Cardiac septum (tissue), 1 donor: ENCODE measurements at regions not wholly inside any gene's neighbourhood (a gene's known extent, or its start where the extent isn't known, plus 50 kb on each side); places are given as distances from the start of the nearest gene placed in this dataset.
"Not testable (repeated sequence)": the region's sequence is repeated elsewhere in the genome, so short reads cannot be mapped to it uniquely, and the experiment has no call there.

Experiments used
- DNase-seq: peaks from one replicate; pipeline ENCODE4 v3.0.0-alpha.2; 2020; ENCODE audit warnings: low spot score
- intact Hi-C: fragments of 100-400 bp; cut with DNase I; formaldehyde crosslinking; loops from one replicate; pipeline ENCODE4 v1.14.0; 2022
- donor health status: DM: no; HTN: no; CAD: no.

DNA sequence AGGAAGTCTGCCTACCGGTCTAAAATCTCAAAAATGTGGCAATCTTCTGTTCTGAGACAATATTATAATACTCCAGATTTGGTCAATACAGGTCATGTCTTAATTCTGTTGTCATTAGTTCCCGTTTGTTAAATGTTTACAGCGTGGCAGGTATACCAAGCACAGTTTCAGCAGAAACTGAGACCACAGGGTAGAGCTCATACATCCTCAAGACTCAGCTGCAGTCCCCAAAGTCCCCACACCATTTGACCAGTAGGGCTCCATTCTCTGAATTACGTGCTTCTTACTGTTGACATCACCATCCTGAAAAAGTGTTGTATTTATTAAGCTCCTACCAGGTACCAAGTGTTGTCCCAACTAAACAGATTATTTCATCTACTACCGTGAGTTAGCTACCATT lies 157.1 kb downstream of the MC4R start:
- intact Hi-C loops: no loop called here
- DNase-seq: no peak

DNA sequence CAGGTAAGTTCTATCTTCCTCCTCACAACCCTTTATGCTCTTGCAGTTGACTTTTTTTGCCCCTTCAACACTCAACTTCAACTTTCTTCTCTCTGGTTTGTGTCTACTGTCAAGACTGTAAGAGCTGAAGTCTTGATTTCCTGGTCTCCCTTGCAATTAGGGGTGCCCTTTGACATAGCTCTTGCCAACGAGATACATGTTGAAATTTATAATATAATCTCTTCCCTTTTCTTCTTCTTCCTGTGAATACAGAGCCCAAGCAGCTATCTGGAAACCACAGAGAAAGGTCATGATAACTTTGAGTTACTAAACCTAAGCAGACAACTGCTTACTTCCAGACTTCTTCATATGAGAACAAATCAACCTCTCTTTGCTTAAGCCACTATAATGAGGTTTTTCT lies 163.5 kb downstream of the MC4R start:
- intact Hi-C loops: no loop called here
- DNase-seq: no peak

DNA sequence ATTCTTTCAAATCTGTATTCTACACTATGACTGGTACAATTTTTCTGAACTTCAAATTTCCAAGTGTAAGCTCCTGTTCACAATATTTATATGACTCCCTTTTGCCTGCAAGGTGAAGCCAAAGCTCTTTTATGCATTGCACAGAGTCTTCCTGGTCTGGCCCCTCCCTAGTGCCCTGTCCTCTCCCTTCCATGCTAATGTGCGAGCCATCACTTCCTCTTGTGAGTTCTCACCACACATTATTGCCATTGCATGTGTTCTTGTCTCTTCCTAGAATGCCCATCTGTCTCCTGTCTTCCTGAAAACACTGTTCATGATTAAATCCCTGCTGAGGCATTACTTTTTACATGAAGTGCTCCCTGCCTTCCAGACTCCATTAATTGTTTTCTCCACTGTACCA lies 169.9 kb downstream of the MC4R start:
- intact Hi-C loops: no loop called here
- DNase-seq: no peak

DNA sequence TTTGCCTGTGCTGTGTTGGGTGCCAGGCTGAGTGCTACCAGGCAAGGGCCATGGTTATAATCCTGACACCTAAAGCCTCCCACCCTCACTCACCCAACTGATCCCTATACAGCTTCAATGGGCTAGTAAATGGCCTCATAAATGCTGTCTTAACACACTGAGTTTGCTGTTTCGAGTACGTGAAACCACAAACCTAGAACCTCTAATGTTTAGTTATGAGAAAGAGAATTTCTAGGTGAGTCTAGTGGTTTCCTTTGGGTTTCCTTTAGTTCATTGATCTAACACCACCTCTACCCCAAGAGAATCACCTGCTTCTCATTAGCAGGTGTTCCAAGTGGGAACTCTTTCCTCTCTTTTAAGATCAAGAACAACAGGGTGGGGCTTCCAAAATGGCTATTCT lies 172.0 kb downstream of the MC4R start:
- no peak for DNase-seq
- intact Hi-C loops: no loop called here

DNA sequence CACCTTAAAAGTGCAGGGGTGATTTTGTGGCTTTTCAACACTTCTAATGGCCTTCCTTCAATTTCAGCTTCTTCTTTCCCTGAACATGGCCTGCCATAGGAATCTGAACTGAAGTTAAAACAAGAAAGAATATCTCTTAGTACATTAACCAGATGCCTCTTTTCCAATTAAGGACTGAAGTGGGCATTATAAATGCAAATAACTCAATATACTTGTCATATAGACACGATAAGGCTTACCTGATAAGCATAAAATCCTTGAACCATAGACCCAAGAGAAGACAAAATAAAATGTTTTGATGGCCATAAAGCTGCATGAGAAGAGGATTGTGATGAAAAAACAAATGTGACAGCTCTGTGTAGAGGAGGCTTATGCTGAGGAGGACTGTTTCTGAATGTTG lies 173.1 kb downstream of the MC4R start:
- intact Hi-C loops: no loop called here
- no peak for DNase-seq

DNA sequence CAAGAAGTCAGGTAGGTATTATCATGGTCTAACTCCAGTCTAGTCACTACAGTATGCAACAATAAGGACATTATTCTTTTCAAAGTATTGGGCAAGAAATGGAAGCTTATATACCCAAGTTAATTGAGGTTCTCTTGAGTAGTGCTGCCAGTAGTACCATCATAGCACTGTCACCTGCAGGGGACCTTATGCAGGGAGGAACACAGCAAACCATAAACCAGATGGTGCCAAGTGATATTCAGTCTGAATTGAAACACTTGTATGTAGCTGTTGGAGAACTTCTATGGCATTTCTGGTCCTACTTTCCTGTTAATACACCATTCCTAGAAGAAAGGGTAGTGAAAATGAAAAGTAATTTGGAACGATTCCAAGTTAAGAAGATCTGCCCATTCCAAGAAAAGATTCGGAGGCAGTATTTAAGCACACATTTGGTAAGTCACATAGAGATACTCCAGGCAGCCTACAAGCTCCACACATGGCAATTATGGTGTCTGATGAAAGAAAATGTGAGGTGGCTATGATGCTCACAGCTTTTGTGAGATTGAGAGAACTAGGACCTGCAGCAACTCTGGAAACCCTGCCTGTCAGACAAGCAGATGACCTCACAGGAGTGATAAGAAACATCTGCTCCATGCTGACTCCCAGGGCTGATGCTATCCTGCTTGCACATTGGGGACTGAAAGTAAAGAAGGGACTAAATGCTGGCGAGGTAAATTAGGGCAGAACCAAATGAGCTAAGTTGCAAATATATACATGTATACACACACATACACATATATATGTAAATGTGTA lies 174.7 kb downstream of the MC4R start:
- intact Hi-C loops: no loop called here
- no peak for DNase-seq

DNA sequence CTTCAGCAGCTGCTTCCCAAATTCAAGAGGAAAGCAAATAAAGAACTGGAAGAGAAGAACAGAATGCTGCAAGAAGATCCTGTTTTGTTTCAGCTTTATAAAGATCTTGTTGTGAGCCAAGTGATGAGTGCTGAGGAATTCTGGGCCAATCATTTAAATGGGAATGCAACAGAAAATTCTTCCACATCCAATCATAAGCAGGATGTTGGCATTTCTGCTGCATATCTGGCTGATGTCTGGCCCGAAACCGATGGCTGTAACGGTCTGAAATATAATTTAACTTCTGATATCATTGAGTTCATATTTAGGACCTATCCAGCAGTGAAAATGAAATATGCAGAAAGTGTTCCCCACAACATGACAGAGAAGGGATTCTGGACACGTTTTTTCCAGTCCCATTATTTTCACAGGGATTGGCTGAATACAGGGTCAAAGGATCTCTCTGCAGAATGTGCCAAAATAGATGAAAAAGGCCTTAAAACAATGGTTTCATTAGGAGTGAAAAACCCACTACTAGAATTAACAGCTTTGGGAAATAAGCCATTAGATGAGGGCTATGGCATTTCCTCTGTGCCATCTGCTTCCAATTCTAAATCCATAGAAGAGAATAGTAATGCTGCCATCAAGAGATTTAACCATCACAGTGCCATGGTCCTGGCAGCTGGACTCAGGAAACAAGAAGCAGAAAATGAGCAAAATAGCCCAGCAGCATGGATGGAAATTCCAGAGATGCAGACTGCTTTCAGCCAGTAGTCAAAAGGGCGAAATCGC lies 175.6 kb downstream of the MC4R start:
- intact Hi-C loops: no loop called here

DNA sequence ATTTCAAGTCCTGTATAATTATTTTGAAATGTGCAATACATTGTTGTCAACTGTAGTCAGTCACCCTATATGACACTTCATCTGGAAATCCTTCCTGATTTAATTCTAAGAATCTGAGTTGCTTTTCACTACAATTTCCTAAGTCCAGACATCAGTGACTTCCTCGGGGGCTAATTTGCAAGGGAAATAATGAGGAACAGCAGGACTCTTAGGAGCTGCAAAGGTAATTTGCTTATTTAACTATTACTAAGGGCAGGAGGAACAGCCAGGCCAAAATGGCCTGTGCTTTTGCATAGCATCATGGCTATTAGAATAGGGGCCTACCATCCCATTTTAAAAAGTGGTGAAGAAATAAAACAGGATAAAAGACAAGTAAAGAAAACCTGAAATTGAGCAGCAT lies 178.8 kb downstream of the MC4R start:
- intact Hi-C loops: no loop called here
- no peak for DNase-seq

More for the DNA sequence above, 175.6 kb downstream of the MC4R start:
- DNase-seq: no peak

DNA sequence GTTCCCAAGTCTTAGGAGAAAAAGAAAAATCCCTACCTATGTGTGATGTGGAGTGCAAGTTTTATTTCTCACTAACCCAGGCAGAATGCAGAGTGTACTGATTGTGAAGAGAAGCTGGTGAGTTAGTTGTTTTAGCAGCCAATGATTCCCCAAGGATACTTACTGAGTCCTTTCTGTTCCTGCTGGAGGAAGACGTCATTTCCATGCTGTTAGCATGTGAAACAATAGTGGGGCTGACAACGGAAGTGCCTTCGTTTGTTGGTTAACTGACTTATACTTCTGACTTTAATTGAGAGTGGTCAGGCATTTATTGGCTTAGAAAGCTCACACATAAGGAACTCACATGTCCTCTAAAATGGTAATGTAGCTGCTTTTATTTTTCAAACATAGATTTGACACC lies 180.6 kb downstream of the MC4R start:
- no peak for DNase-seq
- intact Hi-C loops: no loop called here

DNA sequence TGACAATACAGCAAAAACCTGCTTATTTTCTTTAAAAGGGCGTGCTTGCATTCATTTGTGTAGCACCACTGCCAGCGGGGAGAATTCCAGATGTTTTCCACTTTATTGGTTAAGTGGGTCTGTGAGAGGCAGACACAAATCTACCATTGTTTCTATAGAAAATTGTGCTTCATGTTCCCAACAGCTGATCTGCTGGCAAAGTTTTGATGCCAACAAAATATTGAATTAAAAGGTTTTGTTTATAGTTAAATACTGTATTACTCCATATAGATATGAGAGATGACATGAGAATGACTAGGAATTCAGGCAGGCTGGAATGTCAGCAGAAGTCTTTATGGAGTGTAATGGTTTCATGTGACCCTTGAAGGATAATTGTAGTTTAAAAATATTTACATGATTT lies 182.7 kb downstream of the MC4R start:
- no peak for DNase-seq
- intact Hi-C loops: no loop called here

DNA sequence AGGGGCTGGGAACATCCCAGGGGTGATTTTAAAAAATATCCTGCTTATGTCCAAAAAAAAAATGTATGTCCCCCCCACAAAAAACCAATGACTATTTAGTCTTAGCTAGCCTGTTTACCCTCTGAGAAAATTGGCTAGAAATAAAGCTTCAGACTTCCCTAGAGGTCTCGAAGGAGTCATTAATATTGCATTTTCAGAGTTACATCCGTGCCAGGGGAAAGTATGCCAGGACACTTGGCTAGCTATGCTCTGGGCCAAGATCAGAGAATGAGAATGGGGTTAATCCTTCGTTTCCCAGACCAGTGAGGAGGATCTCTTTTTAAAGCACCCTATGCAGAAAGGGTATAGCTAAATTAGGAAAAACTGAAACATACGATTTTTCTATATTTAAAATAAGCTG lies 183.6 kb downstream of the MC4R start:
- no peak for DNase-seq
- intact Hi-C loops: no loop called here

DNA sequence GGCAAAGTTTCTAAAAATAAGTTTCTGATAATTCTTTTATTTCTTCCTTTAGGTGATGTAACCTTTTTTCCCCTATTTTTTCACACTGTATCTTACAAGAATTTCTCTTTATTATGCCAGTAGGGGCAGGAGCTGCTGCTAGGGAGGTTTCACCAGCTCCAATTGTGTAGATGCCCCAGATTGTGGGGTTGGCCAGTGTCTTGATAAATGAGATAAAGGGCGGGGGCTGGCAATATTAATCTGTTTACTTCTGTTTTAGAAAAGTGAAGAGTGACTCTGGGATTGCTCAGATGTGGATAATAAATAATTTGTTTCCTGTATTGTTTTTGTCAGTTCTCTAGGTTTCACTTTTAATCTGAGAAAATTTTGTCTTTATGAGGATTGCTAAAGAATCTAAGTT lies 190.4 kb downstream of the MC4R start:
- DNase-seq: no peak
- intact Hi-C loops: no loop called here

DNA sequence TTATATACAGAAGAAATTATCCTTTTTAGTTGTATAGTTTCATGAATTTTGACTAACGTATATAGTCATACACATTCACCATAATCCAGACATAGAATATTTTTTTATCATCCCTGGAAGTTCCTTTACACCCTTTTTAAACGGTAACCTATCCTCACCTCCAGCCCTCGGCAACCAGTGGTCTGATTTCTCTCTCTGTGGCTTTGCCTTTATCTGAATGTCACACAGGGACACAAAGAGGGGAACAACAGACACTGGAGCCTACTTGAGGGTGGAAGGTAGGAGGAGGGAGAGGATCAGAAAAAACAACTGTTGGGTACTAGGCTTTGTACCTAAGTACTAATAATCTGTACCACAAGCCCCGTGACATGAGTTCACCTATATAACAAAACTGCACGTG lies 191.9 kb downstream of the MC4R start:
- DNase-seq: no peak
- intact Hi-C loops: no loop called here

DNA sequence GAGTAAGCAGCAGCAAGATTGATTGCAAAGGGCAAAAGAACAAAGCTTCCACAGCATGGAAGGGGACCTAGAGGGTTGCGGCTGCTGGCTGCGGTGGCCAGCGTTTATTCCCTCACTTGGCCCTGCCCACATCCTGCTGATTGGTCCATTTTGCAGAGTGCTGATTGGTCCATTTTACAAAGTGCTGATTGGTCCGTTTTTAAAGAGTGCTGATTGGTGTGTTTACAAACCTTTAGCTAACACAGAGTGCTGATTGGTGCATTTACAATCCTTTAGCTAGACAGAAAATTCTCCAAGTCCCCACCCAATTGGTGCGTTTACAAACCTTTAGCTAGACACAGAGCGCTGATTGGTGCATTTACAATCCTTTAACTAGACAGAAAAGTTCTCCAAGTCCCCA lies 194.4 kb downstream of the MC4R start:
- not testable (repeated sequence) for DNase-seq
- intact Hi-C loops: loop anchor here (10.0 kb wide), 1 partner anchor 57 kb away; no protein-coding TSS in a partner anchor

DNA sequence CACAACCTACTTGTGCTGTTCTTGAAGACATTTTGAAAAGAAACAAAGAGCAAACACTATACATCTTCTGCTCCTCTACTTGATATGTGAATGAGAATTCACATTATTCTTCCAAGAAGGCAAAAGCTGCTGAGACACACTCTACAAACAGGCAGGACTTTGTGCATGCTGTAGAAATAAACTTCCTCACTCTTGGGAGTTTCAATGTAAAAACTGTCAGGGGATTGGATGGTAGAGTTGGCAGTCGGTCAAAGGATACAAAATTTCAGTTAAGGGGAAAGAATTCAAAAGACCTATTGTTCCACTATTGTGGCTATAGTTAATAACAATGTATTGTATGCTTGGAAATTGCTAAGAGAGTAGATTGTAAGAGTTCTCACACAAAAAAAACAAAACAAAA lies 196.3 kb downstream of the MC4R start:
- DNase-seq: no peak
- intact Hi-C loops: loop anchor here (10.0 kb wide), 1 partner anchor 59 kb away; no protein-coding TSS in a partner anchor

DNA sequence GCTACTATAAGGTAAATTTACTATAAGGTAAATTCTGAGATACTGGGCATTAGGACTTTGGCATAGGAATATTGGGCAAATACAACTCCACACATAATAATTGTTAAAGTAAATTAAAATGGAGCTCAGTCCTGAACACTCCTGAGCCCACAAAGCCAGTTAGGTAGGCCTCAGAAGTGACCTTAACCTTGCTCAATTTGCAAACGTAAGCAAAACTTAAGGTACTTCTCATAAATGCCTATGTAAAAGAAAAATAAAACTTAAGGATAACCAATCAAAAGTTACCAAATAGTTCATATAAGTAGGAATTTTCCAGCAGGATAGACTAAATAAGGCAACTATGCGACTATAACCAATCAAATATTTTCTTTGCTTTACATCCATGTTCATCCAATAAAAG lies 197.7 kb downstream of the MC4R start:
- intact Hi-C loops: loop anchor here (10.0 kb wide), 1 partner anchor 60 kb away; no protein-coding TSS in a partner anchor
- DNase-seq: no peak

DNA sequence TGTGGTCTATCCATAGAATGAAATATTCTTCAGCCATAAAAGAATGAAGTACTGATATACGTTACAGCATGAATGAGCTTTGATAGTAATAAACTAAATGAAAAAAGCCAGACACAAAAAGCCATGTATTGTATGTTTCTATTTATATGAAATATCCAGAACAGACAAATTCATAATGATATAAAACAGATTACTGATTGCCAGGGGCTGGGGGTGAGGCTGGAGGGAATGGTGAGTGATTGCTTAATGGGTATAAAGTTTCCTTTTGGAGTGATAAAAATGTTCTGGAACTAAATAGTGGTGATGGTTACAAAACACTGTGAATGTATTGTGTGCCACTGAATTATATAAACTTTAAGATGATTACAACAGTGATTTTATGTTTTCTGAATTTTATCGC lies 200.5 kb downstream of the MC4R start:
- no peak for DNase-seq
- intact Hi-C loops: loop anchor here (10.0 kb wide), 1 partner anchor 63 kb away; no protein-coding TSS in a partner anchor

DNA sequence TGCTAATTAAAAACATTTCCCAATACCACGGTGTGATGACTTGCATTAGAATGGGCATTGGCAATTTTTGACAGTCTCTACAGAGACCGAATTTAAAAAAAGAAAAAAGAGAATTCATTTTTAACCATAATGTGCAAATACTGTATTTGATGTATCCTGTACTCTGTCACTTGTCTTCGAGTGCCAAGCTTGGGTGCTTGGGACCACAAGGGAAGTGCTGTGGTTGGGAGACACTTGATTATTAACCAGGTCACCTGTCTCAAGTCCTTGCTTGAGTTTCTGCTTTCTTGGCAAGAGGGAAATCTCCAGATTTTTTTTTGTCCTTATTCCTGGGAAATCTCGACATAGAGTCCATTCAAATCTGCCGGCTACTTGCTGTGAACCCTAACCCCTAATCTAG lies 209.0 kb downstream of the MC4R start:
- no peak for DNase-seq
- intact Hi-C loops: no loop called here

DNA sequence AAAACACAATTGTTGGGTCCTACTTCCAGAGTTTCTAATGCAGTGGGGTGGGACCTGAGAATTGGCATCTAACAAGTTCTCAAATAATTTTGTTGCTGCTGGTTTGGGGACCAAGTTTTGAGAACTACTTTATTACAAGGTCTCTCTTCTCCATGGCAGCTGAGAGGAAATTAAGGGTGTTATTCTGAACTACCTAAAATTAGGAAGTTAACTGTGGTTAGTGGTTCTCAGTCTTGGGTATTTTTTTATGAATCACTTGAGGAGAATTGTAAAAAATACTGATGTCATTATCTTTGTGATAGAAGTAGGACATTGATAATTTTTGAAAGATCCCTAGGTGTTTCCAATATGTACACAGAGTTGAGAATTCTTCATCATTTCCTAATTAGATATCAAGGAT lies 210.2 kb downstream of the MC4R start:
- intact Hi-C loops: no loop called here
- no peak for DNase-seq

DNA sequence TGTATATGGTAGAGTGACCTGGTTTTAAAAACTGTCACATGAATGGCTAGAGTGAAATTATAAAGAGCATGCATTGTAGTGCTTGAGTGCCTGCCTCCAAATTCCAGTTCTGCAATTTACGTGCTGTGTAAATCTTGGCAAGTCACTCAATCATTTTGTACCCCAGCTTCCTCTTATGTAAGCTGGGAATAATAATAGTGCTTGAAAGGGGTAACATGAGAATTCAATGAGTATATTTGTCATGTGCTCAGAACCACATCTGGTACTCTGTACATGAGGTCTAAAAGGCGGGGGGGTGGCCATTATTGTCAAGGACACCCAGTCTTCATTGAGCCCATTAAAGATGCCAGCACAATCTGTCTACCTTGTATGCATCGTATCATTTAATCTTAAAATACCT lies 214.8 kb downstream of the MC4R start:
- no peak for DNase-seq
- intact Hi-C loops: no loop called here

DNA sequence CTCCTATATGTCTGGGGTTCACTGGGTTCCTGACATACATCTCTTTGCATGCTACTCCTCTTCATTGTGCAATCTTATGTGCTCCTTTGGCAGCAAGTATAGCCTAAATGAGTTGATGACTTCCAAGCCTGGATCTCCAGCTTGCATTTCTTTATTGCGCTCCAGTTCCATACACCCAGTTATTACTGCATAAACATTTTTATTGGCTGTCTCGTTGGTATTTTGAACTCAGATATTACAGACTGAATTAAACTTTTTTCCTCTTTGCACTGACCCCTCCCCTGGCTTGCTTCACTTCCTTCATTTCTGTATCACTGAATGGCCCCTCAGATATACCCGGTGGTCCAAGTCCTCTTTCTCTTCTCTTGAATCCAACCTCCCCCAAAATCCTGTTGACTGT lies 219.2 kb downstream of the MC4R start:
- no peak for DNase-seq
- intact Hi-C loops: no loop called here
